Cardiac muscle cell (in vitro differentiated cells and primary cell): ENCODE measurements at regions not wholly inside any gene's neighbourhood (a gene's known extent, or its start where the extent isn't known, plus 50 kb on each side); places are given as distances from the start of the nearest gene placed in this dataset.
A peak's percentile ranks its signal among the peaks of the same experiment; 100 is the strongest.

Experiments used
- DNase-seq, 2 donors: peaks; one replicate each; pipeline versions ENCODE4 v3.0.0 to v3.0.0-alpha.2; 2010 to 2017; ENCODE audit warnings: low read depth in 1 of 2, low spot score in 1 of 2
- H3K27ac ChIP-seq: fragments of 200-600 bp; sonication (generic); 2 replicates; pipeline ENCODE4 v1.5.1; 2016
- H3K27me3 ChIP-seq: fragments of 200-600 bp; sonication (generic); 2 replicates; pipeline ENCODE4 v1.6.0; 2016; ENCODE audit warnings: control low read depth
- H3K36me3 ChIP-seq: fragments of 200-600 bp; sonication (generic); 2 replicates; pipeline ENCODE4 v1.5.1; 2016; ENCODE audit warnings: control low read depth
- H3K4me1 ChIP-seq: fragments of 200-600 bp; sonication (generic); 2 replicates; pipeline ENCODE4 v1.8.1; 2017; ENCODE audit warnings: low read depth, mild to moderate bottlenecking, mixed run types
- H3K4me3 ChIP-seq: fragments of 200-600 bp; sonication (generic); 2 replicates; pipeline ENCODE4 v1.5.1; 2016; ENCODE audit warnings: mild to moderate bottlenecking
- H3K9me3 ChIP-seq: fragments of 200-600 bp; sonication (generic); 2 replicates; pipeline ENCODE4 v1.5.1; 2017; ENCODE audit warnings: low read depth, mild to moderate bottlenecking, control low read depth
- CTCF ChIP-seq: IDR thresholded peaks from 2 replicates; pipeline ENCODE4 v1.5.1; 2012; ENCODE audit warnings: low read depth, mild to moderate bottlenecking, low read length

GRCh38 chr4:174045381-174045780 is 238.1 kb downstream of the FBXO8 start:
- no peaks in the 10 kb centered on the region for H3K27me3 ChIP-seq

GRCh38 chr4:174041555-174042105 is 241.8 kb downstream of the FBXO8 start:
- Histone ChIP-seq H3K9me3 (no peaks in the 10 kb centered on the region), H3K27me3 (no peaks in the 10 kb centered on the region), H3K27ac (no peak overlapping the region), H3K4me3 (no peak overlapping the region), H3K36me3 (no peaks in the 10 kb centered on the region), H3K4me1 (peaks cover 20% of the 10 kb centered on the region)
- TF ChIP-seq CTCF: no peak
- DNase-seq: peak in 1 of 2 donors; percentile 65

More at GRCh38 chr4:174045381-174045780, 238.1 kb downstream of the FBXO8 start:
- no peak for DNase-seq
- no peak overlapping the region for H3K27ac ChIP-seq
- no peaks in the 10 kb centered on the region for H3K9me3 ChIP-seq
- no peak for TF ChIP-seq CTCF
- no peak overlapping the region for H3K4me3 ChIP-seq
- H3K36me3 ChIP-seq: no peaks in the 10 kb centered on the region
- H3K4me1 ChIP-seq: peaks cover 11% of the 10 kb centered on the region

GRCh38 chr4:174040287-174040686 is 243.2 kb downstream of the FBXO8 start:
- TF ChIP-seq CTCF: no peak
- Histone ChIP-seq H3K36me3 (no peaks in the 10 kb centered on the region), H3K27me3 (no peaks in the 10 kb centered on the region), H3K4me3 (no peak overlapping the region), H3K27ac (no peak overlapping the region), H3K9me3 (no peaks in the 10 kb centered on the region), H3K4me1 (peaks cover 23% of the 10 kb centered on the region)
- DNase-seq: no peak

GRCh38 chr4:174038481-174038880 is 245.0 kb downstream of the FBXO8 start:
- H3K36me3 ChIP-seq: no peaks in the 10 kb centered on the region
- no peak for TF ChIP-seq CTCF
- no peaks in the 10 kb centered on the region for H3K9me3 ChIP-seq
- H3K4me1 ChIP-seq: peaks cover 23% of the 10 kb centered on the region
- peak in 1 of 2 donors; percentile 1 for DNase-seq
- no peak overlapping the region for H3K27ac ChIP-seq
- no peaks in the 10 kb centered on the region for H3K27me3 ChIP-seq
- H3K4me3 ChIP-seq: no peak overlapping the region

- Histone ChIP-seq H3K36me3 (no peaks in the 10 kb centered on the region), H3K4me3 (no peak overlapping the region), H3K4me1 (peaks cover 23% of the 10 kb centered on the region), H3K9me3 (no peaks in the 10 kb centered on the region), H3K27me3 (no peaks in the 10 kb centered on the region), H3K27ac (no peak overlapping the region)
- no peak for TF ChIP-seq CTCF
- DNase-seq: peak; percentile 6 to 17
Observed at GRCh38 chr4:174037631-174038030, 245.8 kb downstream of the FBXO8 start.
